Hepatocyte (in vitro differentiated cells): ENCODE measurements at regions not wholly inside any gene's neighbourhood (a gene's known extent, or its start where the extent isn't known, plus 50 kb on each side); places are given as distances from the start of the nearest gene placed in this dataset.

ENCODE experiments used
- DNase-seq: peaks from one replicate; pipeline ENCODE4 v3.0.0-alpha.2; 2016; ENCODE audit warnings: low spot score
- H2AFZ ChIP-seq: fragments of 200-600 bp; sonication (generic); 2 replicates; pipeline ENCODE4 v1.6.0; 2016; ENCODE audit warnings: antibody characterized with exemption, mild to moderate bottlenecking
- H3K27ac ChIP-seq: fragments of 200-600 bp; sonication (generic); 2 replicates; pipeline ENCODE4 v1.5.1; 2016; ENCODE audit warnings: mild to moderate bottlenecking
- H3K27me3 ChIP-seq: fragments of 200-600 bp; sonication (generic); 2 replicates; pipeline ENCODE4 v1.6.1; 2016
- H3K36me3 ChIP-seq: fragments of 200-600 bp; sonication (generic); replicated peaks from 2 replicates; pipeline ENCODE4 v1.5.1; 2016; ENCODE audit warnings: low read depth; ENCODE audit not compliant: insufficient read depth
- H3K4me1 ChIP-seq: fragments of 200-600 bp; sonication (generic); 2 replicates; pipeline ENCODE4 v1.5.1; 2016; ENCODE audit warnings: mild to moderate bottlenecking, moderate library complexity; ENCODE audit not compliant: insufficient read depth
- H3K4me2 ChIP-seq: fragments of 200-600 bp; sonication (generic); 2 replicates; pipeline ENCODE4 v1.6.0; 2016
- H3K4me3 ChIP-seq: fragments of 200-600 bp; sonication (generic); 2 replicates; pipeline ENCODE4 v1.5.1; 2016; ENCODE audit warnings: mild to moderate bottlenecking
- H3K79me2 ChIP-seq: fragments of 200-600 bp; sonication (generic); 2 replicates; pipeline ENCODE4 v1.6.0; 2017; ENCODE audit warnings: mild to moderate bottlenecking
- H3K9me2 ChIP-seq: fragments of 200-600 bp; sonication (generic); replicated peaks from 2 replicates; pipeline ENCODE4 v1.6.0; 2017; ENCODE audit warnings: mild to moderate bottlenecking; ENCODE audit not compliant: insufficient read depth
- H3K9me3 ChIP-seq: fragments of 200-600 bp; sonication (generic); 2 replicates; pipeline ENCODE4 v1.5.1; 2016; ENCODE audit warnings: low read depth, mild to moderate bottlenecking
- H4K20me1 ChIP-seq: fragments of 200-600 bp; sonication (generic); 2 replicates; pipeline ENCODE4 v1.6.0; 2016; ENCODE audit warnings: mild to moderate bottlenecking; ENCODE audit not compliant: insufficient read depth, poor library complexity, severe bottlenecking
- EZH2 ChIP-seq: fragments of 200-600 bp; sonication (generic); IDR thresholded peaks from 2 replicates; pipeline ENCODE4 v1.6.1; 2016; ENCODE audit warnings: antibody characterized with exemption, mild to moderate bottlenecking, borderline replicate concordance
- EZH2phosphoT487 ChIP-seq: fragments of 200-600 bp; sonication (generic); IDR thresholded peaks from one replicate; pipeline ENCODE4 v1.6.1; 2018; ENCODE audit warnings: antibody characterized with exemption, mild to moderate bottlenecking, low read depth, moderate library complexity; ENCODE audit not compliant: unreplicated experiment, severe bottlenecking
- WGBS: methylation state at CpG from one replicate; pipeline ENCODE4 v1.1.6; 2016; ENCODE audit warnings: low lambda C conversion rate; ENCODE audit errors: missing lambda C conversion rate; 5-methylcytosine and 5-hydroxymethylcytosine counted together
- TF ChIP-seq, protein P1 (sequence below): fragments of 200-600 bp; sonication (generic); IDR thresholded peaks from 2 replicates; pipeline ENCODE4 v1.5.1; 2016; ENCODE audit warnings: antibody characterized with exemption, mild to moderate bottlenecking; ENCODE audit not compliant: poor library complexity

DNA sequence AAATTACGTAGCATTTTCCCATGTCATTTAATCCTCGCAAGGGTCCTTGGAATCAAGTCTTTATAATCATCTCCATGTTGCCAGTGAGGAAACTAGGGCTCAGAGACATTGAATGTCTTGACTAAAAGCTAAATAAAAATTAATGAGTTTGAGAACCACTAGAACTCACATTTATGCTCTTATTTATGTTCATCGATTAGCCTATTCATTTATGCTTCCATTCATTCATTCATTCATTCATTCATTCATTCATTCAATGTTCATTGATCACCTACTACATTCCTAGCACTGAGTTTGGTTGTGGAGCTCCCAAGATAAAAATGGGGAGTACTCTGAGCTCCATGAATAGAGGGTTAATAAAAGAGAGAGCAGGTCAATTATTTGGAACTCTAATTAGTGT is 59.7 kb downstream of the KCNA1 start:
- H4K20me1 ChIP-seq = no peaks in the 10 kb centered on the region
- no peaks in the 10 kb centered on the region for H3K9me2 ChIP-seq
- H3K79me2 ChIP-seq = no peaks in the 10 kb centered on the region
- H3K4me2 ChIP-seq = no peak overlapping the region
- no peak overlapping the region for H2AFZ ChIP-seq
- WGBS = 93% methylated on average over 3 of the region's 3 CpGs
- no peak for DNase-seq
- H3K9me3 ChIP-seq = no peaks in the 10 kb centered on the region
- H3K27me3 ChIP-seq = peaks cover 75% of the 10 kb centered on the region
- no peak overlapping the region for H3K27ac ChIP-seq
- H3K4me1 ChIP-seq = no peaks in the 10 kb centered on the region
- no peaks in the 10 kb centered on the region for H3K36me3 ChIP-seq
- TF ChIP-seq EZH2phosphoT487 (no peak), EZH2 (no peak)
- TF ChIP-seq, protein P1, sequence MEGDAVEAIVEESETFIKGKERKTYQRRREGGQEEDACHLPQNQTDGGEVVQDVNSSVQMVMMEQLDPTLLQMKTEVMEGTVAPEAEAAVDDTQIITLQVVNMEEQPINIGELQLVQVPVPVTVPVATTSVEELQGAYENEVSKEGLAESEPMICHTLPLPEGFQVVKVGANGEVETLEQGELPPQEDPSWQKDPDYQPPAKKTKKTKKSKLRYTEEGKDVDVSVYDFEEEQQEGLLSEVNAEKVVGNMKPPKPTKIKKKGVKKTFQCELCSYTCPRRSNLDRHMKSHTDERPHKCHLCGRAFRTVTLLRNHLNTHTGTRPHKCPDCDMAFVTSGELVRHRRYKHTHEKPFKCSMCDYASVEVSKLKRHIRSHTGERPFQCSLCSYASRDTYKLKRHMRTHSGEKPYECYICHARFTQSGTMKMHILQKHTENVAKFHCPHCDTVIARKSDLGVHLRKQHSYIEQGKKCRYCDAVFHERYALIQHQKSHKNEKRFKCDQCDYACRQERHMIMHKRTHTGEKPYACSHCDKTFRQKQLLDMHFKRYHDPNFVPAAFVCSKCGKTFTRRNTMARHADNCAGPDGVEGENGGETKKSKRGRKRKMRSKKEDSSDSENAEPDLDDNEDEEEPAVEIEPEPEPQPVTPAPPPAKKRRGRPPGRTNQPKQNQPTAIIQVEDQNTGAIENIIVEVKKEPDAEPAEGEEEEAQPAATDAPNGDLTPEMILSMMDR = no peak
- no peak overlapping the region for H3K4me3 ChIP-seq

DNA sequence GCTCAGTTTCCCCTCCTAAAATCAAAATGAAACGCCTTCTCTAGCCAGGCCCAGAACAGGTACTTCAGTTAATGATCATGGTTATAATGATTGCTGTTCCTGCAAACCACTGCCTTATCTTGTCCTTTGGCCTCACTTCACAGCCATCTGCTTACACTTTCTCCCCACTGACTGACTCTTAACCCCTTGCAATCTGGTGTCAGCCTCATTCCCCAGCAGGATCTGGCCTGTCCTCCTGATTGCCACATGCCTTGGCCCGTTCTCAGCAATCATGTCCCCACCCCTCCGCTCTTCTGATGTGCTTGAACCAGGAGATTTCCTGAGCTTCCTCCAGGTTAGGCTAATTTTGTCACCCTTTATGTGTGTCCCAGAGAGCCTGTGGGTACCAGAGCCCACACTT is 64.5 kb downstream of the KCNA1 start:
- H3K27ac ChIP-seq = no peak overlapping the region
- H3K27me3 ChIP-seq = peaks cover 47% of the 10 kb centered on the region
- no peaks in the 10 kb centered on the region for H3K79me2 ChIP-seq
- no peaks in the 10 kb centered on the region for H3K36me3 ChIP-seq
- no peaks in the 10 kb centered on the region for H3K4me1 ChIP-seq
- no peak overlapping the region for H2AFZ ChIP-seq
- WGBS = 44% methylated on average over 3 of the region's 3 CpGs
- no peaks in the 10 kb centered on the region for H3K9me3 ChIP-seq
- no peaks in the 10 kb centered on the region for H4K20me1 ChIP-seq
- no peak overlapping the region for H3K4me3 ChIP-seq
- H3K4me2 ChIP-seq = no peak overlapping the region
- no peaks in the 10 kb centered on the region for H3K9me2 ChIP-seq
- TF ChIP-seq EZH2phosphoT487 = no peak
- TF ChIP-seq, protein P1 = no peak
- TF ChIP-seq EZH2 = no peak
- DNase-seq = no peak

DNA sequence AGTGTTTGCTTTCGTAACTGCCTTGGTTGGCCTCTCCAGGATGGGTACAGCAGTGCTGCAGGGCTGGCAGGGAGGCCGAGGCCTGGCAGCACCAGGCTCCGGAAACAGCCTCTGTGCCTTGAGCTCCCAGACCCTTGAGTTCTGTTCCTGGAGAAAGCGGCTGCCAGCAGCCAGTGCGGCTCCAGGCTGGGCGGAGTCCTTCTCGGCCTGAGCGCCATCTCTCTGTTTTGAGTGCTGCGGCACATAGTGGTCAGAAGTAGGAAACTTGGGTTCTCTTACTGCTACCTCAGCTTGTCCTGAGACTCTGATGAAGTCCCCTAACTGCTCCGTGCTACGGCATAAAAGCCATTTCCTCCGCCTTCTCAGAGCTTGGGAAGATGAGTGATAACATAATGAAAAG is 65.9 kb downstream of the KCNA1 start:
- TF ChIP-seq EZH2 (no peak), EZH2phosphoT487 (no peak)
- TF ChIP-seq, protein P1 = no peak
- no peak overlapping the region for H3K4me3 ChIP-seq
- H3K9me2 ChIP-seq = no peaks in the 10 kb centered on the region
- peaks cover 47% of the 10 kb centered on the region for H3K27me3 ChIP-seq
- no peaks in the 10 kb centered on the region for H3K36me3 ChIP-seq
- H3K27ac ChIP-seq = no peak overlapping the region
- H3K4me1 ChIP-seq = no peaks in the 10 kb centered on the region
- H3K9me3 ChIP-seq = no peaks in the 10 kb centered on the region
- no peak overlapping the region for H3K4me2 ChIP-seq
- no peak overlapping the region for H2AFZ ChIP-seq
- no peaks in the 10 kb centered on the region for H4K20me1 ChIP-seq
- WGBS = 77% methylated on average over 12 of the region's 12 CpGs
- no peaks in the 10 kb centered on the region for H3K79me2 ChIP-seq
- no peak for DNase-seq

DNA sequence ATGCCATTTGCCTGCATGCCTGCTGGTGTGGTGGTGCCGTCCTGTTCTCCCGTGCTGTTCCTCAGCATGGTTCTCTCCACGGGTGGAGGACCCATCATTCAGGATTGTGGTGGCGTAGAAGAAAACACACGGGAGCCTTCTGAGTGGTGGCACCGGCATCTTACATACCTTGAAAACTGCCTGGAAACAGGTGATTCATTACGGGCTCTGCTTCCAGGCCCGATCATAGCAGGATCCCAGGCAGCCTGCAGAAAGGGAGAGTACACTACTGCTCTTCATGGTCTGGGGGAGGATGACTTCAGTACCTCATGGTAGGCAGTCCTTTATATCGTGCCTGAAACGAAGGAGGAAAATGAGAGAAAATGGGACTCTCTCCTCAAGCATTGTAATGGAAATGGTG is 66.6 kb upstream of the KCNA5 start:
- Histone ChIP-seq H3K9me3 (no peaks in the 10 kb centered on the region), H3K4me3 (no peak overlapping the region), H4K20me1 (no peaks in the 10 kb centered on the region), H3K4me2 (no peak overlapping the region), H3K27ac (no peak overlapping the region), H3K9me2 (no peaks in the 10 kb centered on the region), H3K36me3 (no peaks in the 10 kb centered on the region), H2AFZ (no peak overlapping the region), H3K27me3 (peaks cover 46% of the 10 kb centered on the region), H3K4me1 (no peaks in the 10 kb centered on the region), H3K79me2 (no peaks in the 10 kb centered on the region)
- WGBS = 89% methylated on average over 10 of the region's 10 CpGs
- no peak for TF ChIP-seq EZH2phosphoT487
- TF ChIP-seq, protein P1 = no peak
- TF ChIP-seq EZH2 = no peak
- DNase-seq = no peak
